OCI-LY3 (cell line): ENCODE measurements at regions not wholly inside any gene's neighbourhood (a gene's known extent, or its start where the extent isn't known, plus 50 kb on each side); places are given as distances from the start of the nearest gene placed in this dataset.

Experiments
- H2AFZ ChIP-seq: fragments of 200-600, 300-600 bp; shearing (Covaris generic); 2 replicates; pipeline ENCODE4 v1.6.0; 2014; ENCODE audit warnings: antibody characterized with exemption, low read depth, low read length
- H3K27ac ChIP-seq: fragments of 200-600, 300-600 bp; sonication (generic); 2 replicates; pipeline ENCODE4 v1.5.1; 2014; ENCODE audit warnings: mild to moderate bottlenecking, low read length, moderate library complexity, mixed read lengths
- H3K27me3 ChIP-seq: fragments of 200-600, 300-600 bp; sonication (generic); 2 replicates; pipeline ENCODE4 v1.6.1; 2014; ENCODE audit warnings: low read depth, low read length, mixed read lengths
- H3K36me3 ChIP-seq: fragments of 200-600, 300-600 bp; sonication (generic); replicated peaks from 2 replicates; pipeline ENCODE3; 2014; ENCODE audit warnings: low read depth, low read length, mixed read lengths
- H3K4me1 ChIP-seq: fragments of 300-600, 200-600 bp; sonication (generic); 2 replicates; pipeline ENCODE4 v1.6.1; 2014; ENCODE audit warnings: low read length, mixed read lengths
- H3K4me2 ChIP-seq: fragments of 200-600, 300-600 bp; sonication (generic); 2 replicates; pipeline ENCODE4 v1.6.1; 2014; ENCODE audit warnings: low read length, mixed read lengths
- H3K4me3 ChIP-seq: fragments of 300-600, 200-600 bp; sonication (generic); 2 replicates; pipeline ENCODE4 v1.5.1; 2014; ENCODE audit warnings: antibody characterized with exemption, mild to moderate bottlenecking, low read length, moderate library complexity
- H3K79me2 ChIP-seq: fragments of 300-600, 200-600 bp; shearing (Covaris generic); 2 replicates; pipeline ENCODE4 v1.6.1; 2014; ENCODE audit warnings: mild to moderate bottlenecking, low read length, mixed read lengths
- H3K9ac ChIP-seq: fragments of 300-600, 200-600 bp; shearing (Covaris generic); 2 replicates; pipeline ENCODE4 v1.6.0; 2014; ENCODE audit warnings: mild to moderate bottlenecking, low read length, moderate library complexity
- H3K9me3 ChIP-seq: fragments of 200-600, 300-600 bp; shearing (Covaris generic); 2 replicates; pipeline ENCODE4 v1.6.1; 2014; ENCODE audit warnings: low read length, mixed read lengths; ENCODE audit not compliant: insufficient read depth
- H4K20me1 ChIP-seq: fragments of 200-600, 300-600 bp; sonication (generic); 2 replicates; pipeline ENCODE4 v1.6.1; 2016; ENCODE audit warnings: low read length, mixed read lengths; ENCODE audit not compliant: insufficient read depth
- CTCF ChIP-seq: fragments of 200-600, 300-600 bp; sonication (generic); IDR thresholded peaks from 2 replicates; pipeline ENCODE4 v1.5.1; 2014; ENCODE audit warnings: antibody characterized with exemption, low read length, low read depth
- EZH2phosphoT487 ChIP-seq: fragments of 200-600 bp; shearing (Covaris generic); IDR thresholded peaks from 2 replicates; pipeline ENCODE4 v1.6.1; 2018; ENCODE audit warnings: antibody characterized with exemption, mixed run types, low read depth

- Histone ChIP-seq H3K4me3 (no peak overlapping the region), H4K20me1 (no peaks in the 10 kb centered on the region), H3K4me2 (no peak overlapping the region), H3K9ac (no peak overlapping the region), H3K27ac (no peak overlapping the region), H3K36me3 (no peaks in the 10 kb centered on the region), H3K79me2 (no peaks in the 10 kb centered on the region), H3K9me3 (no peaks in the 10 kb centered on the region), H3K4me1 (no peaks in the 10 kb centered on the region), H2AFZ (no peak overlapping the region), H3K27me3 (no peaks in the 10 kb centered on the region)
- TF ChIP-seq CTCF: no peak
These were observed 560.1 kb downstream of the UTRN start for GRCh38 chr6:144845186-144845585.

GRCh38 chr6:144847916-144848315 is 562.8 kb downstream of the UTRN start:
- no peaks in the 10 kb centered on the region for H3K4me1 ChIP-seq
- H3K9ac ChIP-seq: no peak overlapping the region
- H2AFZ ChIP-seq: no peak overlapping the region
- no peak overlapping the region for H3K4me3 ChIP-seq
- H3K9me3 ChIP-seq: no peaks in the 10 kb centered on the region
- no peaks in the 10 kb centered on the region for H3K79me2 ChIP-seq
- H4K20me1 ChIP-seq: no peaks in the 10 kb centered on the region
- H3K36me3 ChIP-seq: no peaks in the 10 kb centered on the region
- H3K27ac ChIP-seq: no peak overlapping the region
- H3K4me2 ChIP-seq: no peak overlapping the region
- H3K27me3 ChIP-seq: no peaks in the 10 kb centered on the region
- TF ChIP-seq EZH2phosphoT487 (no peak), CTCF (no peak)

GRCh38 chr6:144849920-144850319 is 564.8 kb downstream of the UTRN start:
- Histone ChIP-seq H3K79me2 (no peaks in the 10 kb centered on the region), H3K4me2 (no peak overlapping the region), H3K27ac (no peak overlapping the region), H4K20me1 (no peaks in the 10 kb centered on the region), H3K36me3 (no peaks in the 10 kb centered on the region), H3K4me3 (no peak overlapping the region), H3K9me3 (no peaks in the 10 kb centered on the region), H2AFZ (no peak overlapping the region), H3K9ac (no peak overlapping the region), H3K4me1 (no peaks in the 10 kb centered on the region), H3K27me3 (no peaks in the 10 kb centered on the region)
- TF ChIP-seq EZH2phosphoT487: no peak
- TF ChIP-seq CTCF: no peak

- no peaks in the 10 kb centered on the region for H4K20me1 ChIP-seq
- no peaks in the 10 kb centered on the region for H3K4me1 ChIP-seq
- no peak overlapping the region for H3K4me2 ChIP-seq
- no peaks in the 10 kb centered on the region for H3K36me3 ChIP-seq
- no peaks in the 10 kb centered on the region for H3K79me2 ChIP-seq
- H3K4me3 ChIP-seq: no peak overlapping the region
- no peak overlapping the region for H3K9ac ChIP-seq
- H3K9me3 ChIP-seq: no peaks in the 10 kb centered on the region
- no peak overlapping the region for H3K27ac ChIP-seq
- no peak overlapping the region for H2AFZ ChIP-seq
- TF ChIP-seq CTCF (no peak), EZH2phosphoT487 (no peak)
- H3K27me3 ChIP-seq: 0 out of 2 replicates have a peak, but pooled peaks cover 3% of the 10 kb centered on the region
These were observed 568.5 kb downstream of the UTRN start for GRCh38 chr6:144853603-144854002.
